GOT3 (cell line): ENCODE measurements at regions not wholly inside any gene's neighbourhood (a gene's known extent, or its start where the extent isn't known, plus 50 kb on each side); places are given as distances from the start of the nearest gene placed in this dataset.
"Not testable (repeated sequence)": the region's sequence is repeated elsewhere in the genome, so short reads cannot be mapped to it uniquely, and the experiment has no call there.

Experiments
- DNase-seq: peaks from one replicate; lab custom pipeline; 2025; ENCODE audit warnings: mixed read lengths; lab: John Stamatoyannopoulos, UW

DNA sequence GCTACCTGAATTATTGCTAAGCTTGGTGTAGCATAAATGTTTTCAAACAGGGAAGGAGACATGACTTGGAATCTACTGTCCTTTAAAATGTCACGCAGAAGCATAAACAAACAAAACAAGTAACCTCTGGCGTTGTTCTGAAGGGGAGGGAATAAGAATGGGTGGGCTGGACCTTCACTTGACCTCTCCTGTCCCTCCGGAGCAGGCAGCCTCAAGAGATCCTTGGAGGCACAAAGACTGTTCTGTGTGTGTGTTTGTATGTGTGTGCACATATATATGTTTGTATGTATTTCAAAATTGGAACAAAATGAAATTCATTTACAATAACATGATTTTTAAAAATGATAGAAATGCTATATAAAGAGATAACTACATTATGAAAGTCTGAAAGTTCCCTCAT is 91.3 kb upstream of the DCLK2 start:
- DNase-seq = no peak

- DNase-seq = no peak
Observed at GRCh38 chr4:149987330-149988086, 90.7 kb upstream of the DCLK2 start.

DNA sequence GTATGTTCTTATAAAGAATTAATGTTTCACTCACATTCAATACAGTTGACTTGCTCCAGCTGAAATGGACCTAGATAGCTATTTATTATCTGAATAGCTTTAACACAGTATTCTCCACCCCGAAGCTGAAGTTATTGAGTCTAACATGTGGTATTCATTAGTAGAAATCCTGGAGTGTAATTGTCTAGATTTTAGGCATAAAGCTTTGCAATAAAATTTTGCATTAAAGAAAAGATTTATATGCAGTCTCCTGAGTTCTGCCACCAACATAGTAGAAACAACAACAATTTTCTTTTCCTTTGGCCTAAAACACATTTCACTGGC is 90.2 kb upstream of the DCLK2 start:
- DNase-seq = no peak

DNA sequence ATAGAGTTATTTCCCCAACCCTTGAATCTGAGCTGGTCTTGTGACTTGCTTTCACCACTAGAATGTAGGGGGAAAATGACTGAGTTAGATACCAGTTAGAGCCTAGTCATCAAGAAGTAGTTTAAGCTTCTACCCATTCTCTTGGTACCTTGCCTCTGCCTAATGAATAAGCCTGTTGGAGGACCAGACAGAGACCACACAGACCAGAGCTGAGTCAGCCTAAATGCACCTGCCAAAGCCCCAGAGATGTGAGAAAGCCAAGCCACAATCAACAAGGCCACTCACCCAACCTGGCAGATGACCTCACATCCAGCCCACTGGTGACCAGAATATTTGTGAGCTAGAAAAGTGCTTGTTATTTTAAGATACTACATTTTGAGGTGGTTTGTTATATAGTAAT is 85.2 kb upstream of the DCLK2 start:
- no peak for DNase-seq

- no peak for DNase-seq
Observed at GRCh38 chr4:149995134-149995756, 83.0 kb upstream of the DCLK2 start.

DNA sequence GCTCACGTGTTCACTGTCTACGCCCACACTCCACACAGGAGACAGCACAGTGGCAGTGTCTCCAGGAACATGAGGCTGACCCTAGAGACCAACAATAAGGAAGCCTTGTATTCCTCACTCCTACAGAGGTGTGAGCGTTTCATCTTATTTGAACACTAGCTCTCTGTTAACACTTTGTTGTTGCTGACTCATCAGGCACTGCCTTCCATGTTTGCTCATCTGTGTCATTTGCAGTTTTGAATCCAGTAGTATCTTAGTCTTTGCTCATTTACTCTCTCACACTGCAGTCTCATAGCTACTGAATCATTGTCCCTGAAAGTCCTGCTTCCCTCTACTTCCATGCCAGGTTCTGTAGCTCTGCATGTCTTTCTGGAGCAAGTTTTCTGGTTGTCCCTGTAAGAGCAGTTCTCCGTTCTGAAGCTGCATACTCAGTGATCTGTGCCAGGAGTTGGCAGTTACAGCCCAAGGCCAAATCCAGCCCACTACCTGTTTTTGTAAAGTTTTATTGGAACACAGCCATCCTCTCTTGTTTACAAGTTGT is 80.3 kb upstream of the DCLK2 start:
- DNase-seq = no peak

- DNase-seq = no peak
Observed at GRCh38 chr4:149999485-150000074, 78.7 kb upstream of the DCLK2 start.

- DNase-seq = no peak
Observed at GRCh38 chr4:150001815-150002214, 76.4 kb upstream of the DCLK2 start.

DNA sequence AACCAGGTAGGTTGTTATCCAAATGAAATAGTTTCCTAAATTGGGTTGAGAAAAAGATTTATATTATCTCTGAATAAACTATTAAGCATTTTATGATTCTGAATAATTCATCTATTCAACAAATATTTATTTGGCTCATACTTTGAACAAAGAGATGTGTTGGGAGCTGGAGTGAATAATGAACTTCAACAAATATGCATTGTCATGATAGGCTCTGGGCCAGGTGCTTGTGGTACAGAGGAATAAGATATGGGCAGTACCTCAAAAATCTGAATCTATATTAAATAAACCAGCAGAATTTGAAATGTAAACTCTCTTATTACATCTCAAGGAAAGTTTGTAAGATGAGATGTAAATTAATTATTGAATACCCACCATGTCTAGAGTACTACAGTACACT is 75.7 kb upstream of the DCLK2 start:
- no peak for DNase-seq

DNA sequence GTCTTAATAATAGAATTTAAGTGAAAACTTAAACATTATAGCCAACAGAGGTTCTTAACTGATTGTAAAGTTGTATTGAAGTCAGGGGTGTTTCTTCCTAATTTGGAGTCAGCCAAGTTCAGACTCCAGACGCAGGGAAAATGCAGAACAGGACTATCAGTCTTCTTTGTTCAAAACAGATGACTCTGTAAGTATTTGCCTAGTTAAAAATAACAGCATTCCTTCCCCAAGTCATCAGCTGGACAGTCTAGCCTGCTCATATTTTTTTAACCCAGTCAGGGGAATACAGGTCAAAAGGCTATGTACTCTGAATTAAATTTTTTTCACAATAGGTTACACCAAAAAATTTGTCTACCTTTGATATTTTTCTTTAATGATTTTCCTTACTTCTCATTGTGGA is 73.8 kb upstream of the DCLK2 start:
- no peak for DNase-seq

- no peak for DNase-seq
Observed at GRCh38 chr4:150005537-150005936, 72.7 kb upstream of the DCLK2 start.

GRCh38 chr4:150006197-150006596 is 72.0 kb upstream of the DCLK2 start:
- DNase-seq = no peak

- DNase-seq = no peak
Observed at GRCh38 chr4:150007512-150007911, 70.7 kb upstream of the DCLK2 start.

GRCh38 chr4:150008546-150008945 is 69.7 kb upstream of the DCLK2 start:
- no peak for DNase-seq

- DNase-seq = no peak
Observed at GRCh38 chr4:150009533-150009932, 68.7 kb upstream of the DCLK2 start.

DNA sequence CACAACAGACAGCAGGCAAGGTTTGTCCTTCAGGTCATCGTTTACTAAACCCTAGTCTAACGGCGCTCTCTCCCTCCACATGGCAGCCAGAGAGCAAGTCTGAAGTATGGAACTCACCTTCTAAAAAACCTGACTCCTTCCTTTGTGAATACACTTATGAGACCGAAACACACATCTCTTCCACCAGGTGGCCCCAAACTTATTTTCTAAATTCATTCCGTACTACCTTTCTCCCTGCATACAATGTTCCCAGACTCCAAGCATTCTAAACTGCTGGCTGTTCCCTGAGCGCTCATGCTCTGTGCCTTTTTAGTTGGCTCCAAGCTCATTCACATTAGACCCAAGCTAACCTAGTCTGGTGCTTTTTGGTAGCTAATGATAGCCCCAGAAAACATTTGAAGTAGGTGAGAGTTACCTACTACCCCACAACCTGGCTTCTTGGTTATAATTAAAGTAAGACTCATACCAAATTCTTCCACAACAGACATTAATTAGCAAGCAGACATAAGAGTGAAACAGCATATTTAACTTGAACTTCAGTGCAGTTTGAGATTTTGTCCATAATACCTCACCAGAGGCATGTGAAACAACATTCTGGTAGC is 67.6 kb upstream of the DCLK2 start:
- DNase-seq = no peak

DNA sequence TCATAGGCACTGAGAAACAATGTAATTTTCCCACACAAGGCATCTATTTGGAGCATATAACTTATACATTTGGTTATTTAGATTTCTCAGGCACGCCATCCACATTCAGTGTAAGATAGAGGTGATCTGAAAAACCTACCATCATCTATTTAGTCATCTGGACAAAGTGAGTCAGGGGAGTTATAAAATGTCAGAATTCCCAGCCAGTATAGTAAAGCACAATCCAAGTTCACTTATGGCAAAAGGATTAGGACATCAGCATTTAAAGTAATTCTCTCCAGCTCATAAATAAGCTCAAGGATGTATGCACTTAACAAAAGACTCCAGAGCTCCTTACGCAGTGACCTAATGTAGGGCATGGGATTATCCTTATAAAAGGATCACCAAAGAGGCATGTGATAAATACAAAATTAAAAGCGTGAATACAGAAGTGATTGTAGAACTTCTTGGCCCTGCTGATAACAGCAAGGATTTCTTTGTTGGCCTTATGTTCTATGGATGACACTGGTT is 65.3 kb upstream of the DCLK2 start:
- no peak for DNase-seq

DNA sequence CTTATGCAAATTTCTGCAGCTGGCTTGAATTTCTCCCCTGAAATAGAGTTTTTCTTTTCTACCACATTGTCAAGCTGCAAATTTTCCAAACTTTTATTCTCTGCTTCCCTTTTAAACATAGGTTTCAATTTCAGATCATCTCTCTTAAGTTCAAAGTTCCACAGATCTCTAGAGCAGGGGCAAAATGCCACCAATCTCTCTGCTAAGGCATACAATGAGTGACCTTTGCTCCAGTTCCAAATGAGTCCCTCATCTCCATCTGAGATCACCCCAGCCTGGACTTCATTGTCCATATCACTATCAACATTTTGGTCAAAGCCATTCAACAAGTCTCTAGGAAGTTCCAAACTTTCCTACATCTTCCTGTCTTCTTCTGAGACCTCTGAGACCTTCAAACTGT is 62.3 kb upstream of the DCLK2 start:
- not testable (repeated sequence) for DNase-seq

GRCh38 chr4:150016621-150017020 is 61.6 kb upstream of the DCLK2 start:
- not testable (repeated sequence) for DNase-seq

- no peak for DNase-seq
Observed at GRCh38 chr4:150018257-150018656, 60.0 kb upstream of the DCLK2 start.

- DNase-seq = no peak
Observed at GRCh38 chr4:150021483-150021882, 56.8 kb upstream of the DCLK2 start.

- DNase-seq = no peak
Observed at GRCh38 chr4:150023489-150023888, 54.8 kb upstream of the DCLK2 start.

DNA sequence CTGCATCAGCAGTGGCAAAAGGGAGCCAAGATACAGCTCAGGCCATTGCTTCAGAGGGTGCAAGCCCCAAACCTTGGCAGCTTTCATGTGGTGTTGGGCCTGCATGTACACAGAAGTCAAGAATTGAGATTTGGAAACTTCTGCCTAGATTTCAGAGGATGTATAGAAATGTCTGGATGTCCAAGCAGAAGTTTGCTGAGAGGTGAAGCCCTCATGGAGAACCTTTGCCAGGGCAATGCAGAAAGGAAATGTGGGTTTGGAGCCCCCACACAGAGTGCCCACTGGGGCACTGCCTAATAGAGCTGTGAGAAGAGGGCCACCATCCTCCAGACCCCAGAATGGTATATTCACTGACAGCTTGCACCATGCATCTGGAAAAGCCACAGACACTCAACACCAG is 51.3 kb upstream of the DCLK2 start:
- not testable (repeated sequence) for DNase-seq
